ENCODE measurements at regions not wholly inside any gene's neighbourhood (a gene's known extent, or its start where the extent isn't known, plus 50 kb on each side); places are given as distances from the start of the nearest gene placed in this dataset.

GRCh38 chr21:15401331-15401730 lies 328.5 kb upstream of the USP25 start:
- DNase-seq (ENCODE audit: low spot score) (no peak), ATAC-seq (no peak)
- Histone ChIP-seq H3K36me3 (ENCODE audit: insufficient read depth) (no peaks in the 10 kb centered on the region), H3K79me2 (replicated peaks; ENCODE audit: insufficient read depth) (no peaks in the 10 kb centered on the region), H3K27ac (ENCODE audit: low read depth) (no peak overlapping the region), H3K4me2 (no peak overlapping the region), H3F3A (replicated peaks; ENCODE audit: low read depth) (no peaks in the 10 kb centered on the region), H3K4me3 (no peak overlapping the region), H3K27me3 (ENCODE audit: insufficient read depth) (no peaks in the 10 kb centered on the region), H2AFZ (no peak overlapping the region), H3K9me2 (ENCODE audit: insufficient read depth) (peaks cover 3% of the 10 kb centered on the region), H4K20me1 (replicated peaks; ENCODE audit: insufficient read depth) (no peaks in the 10 kb centered on the region), H3K4me1 (ENCODE audit: insufficient read depth) (no peaks in the 10 kb centered on the region)
- Mint-ChIP-seq H3K4me3 (no peak overlapping the region), H3K36me3 (ENCODE audit: low read depth) (no peaks in the 10 kb centered on the region), H3K27me3 (ENCODE audit: insufficient read depth, low read depth, poor library complexity) (peaks cover 2% of the 10 kb centered on the region), H3K4me1 (peaks cover 4% of the 10 kb centered on the region; the same call in 1 of the 3 replicates), H3K9me3 (no peaks in the 10 kb centered on the region), H3K27ac (no peak overlapping the region)
- TF ChIP-seq STAT1 (IDR thresholded peaks at IDR 0.05; ENCODE audit: unreplicated experiment) (no peak), CREB1 (CRISPR knock-in tag; IDR thresholded peaks at IDR 0.05; ENCODE audit: low read depth) (no peak), EZH2 (IDR thresholded peaks at IDR 0.05; ENCODE audit: low read depth, unreplicated experiment) (no peak), POLR2AphosphoS5 (IDR thresholded peaks at IDR 0.05; ENCODE audit: low read depth) (no peak), CTCF (conservative IDR thresholded peaks at IDR 0.05; ENCODE audit: low read depth in 2 of 2) (no peak), REST (IDR thresholded peaks at IDR 0.05; ENCODE audit: unreplicated experiment) (no peak), EZH2phosphoT487 (IDR thresholded peaks at IDR 0.05; ENCODE audit: unreplicated experiment) (no peak), ZNF114 (CRISPR knock-in tag; IDR thresholded peaks at IDR 0.05) (no peak), NANOG (IDR thresholded peaks at IDR 0.05; ENCODE audit: borderline replicate concordance) (no peak), ZNF462 (CRISPR knock-in tag; IDR thresholded peaks at IDR 0.05) (no peak), ETS1 (IDR thresholded peaks at IDR 0.05) (no peak), ZNF331 (CRISPR knock-in tag; IDR thresholded peaks at IDR 0.05; ENCODE audit: low read depth) (no peak)

All from GM23338 (cell line).